Tibial artery (tissue), 4 donors: ENCODE measurements at regions not wholly inside any gene's neighbourhood (a gene's known extent, or its start where the extent isn't known, plus 50 kb on each side); places are given as distances from the start of the nearest gene placed in this dataset.

Experiments used
- DNase-seq, 2 donors: peaks; one replicate each; pipeline ENCODE4 v3.0.0-alpha.2; 2019
- H3K27ac ChIP-seq, 2 donors: fragments of 200-600 bp; sonication (generic) in 1 of 2; 1 replicate in 1 of 2; 2 replicates in 1 of 2; pipeline ENCODE4 v1.5.1; 2018 to 2019; ENCODE audit warnings: mild to moderate bottlenecking in 1 of 2
- H3K27me3 ChIP-seq, 2 donors: fragments of 200-600 bp; sonication (generic) in 1 of 2; one replicate each; pipeline versions ENCODE4 v1.5.1 to v1.6.0; 2016 to 2019
- H3K36me3 ChIP-seq, 3 donors: fragments of 200-600 bp; sonication (generic) in 2 of 3; one replicate each; pipeline ENCODE4 v1.5.1; 2016 to 2019; ENCODE audit warnings: mild to moderate bottlenecking in 2 of 3
- H3K4me1 ChIP-seq, 4 donors: fragments of 200-600 bp; sonication (generic) in 2 of 4; 1 replicate in 3 of 4; 2 replicates in 1 of 4; pipeline ENCODE4 v1.5.1; 2016 to 2019
- H3K4me3 ChIP-seq, 2 donors: fragments of 200-600 bp; sonication (generic) in 1 of 2; 1 replicate in 1 of 2; 2 replicates in 1 of 2; pipeline ENCODE4 v1.5.1; 2018 to 2019; ENCODE audit warnings: mild to moderate bottlenecking in 2 of 2
- H3K9me3 ChIP-seq, 3 donors: fragments of 200-600 bp; sonication (generic) in 1 of 3; one replicate each; pipeline ENCODE4 v1.5.1; 2016 to 2019
- intact Hi-C: fragments of 100-400 bp; cut with DNase I; formaldehyde crosslinking; loops from one replicate; pipeline ENCODE4 v1.15.0; 2023; ENCODE audit warnings: low total_unique reads
- TF ChIP-seq, protein P1 (sequence below), 2 experiments: fragments of 200-600 bp in 1 of 2; fragments of 450-650 bp in 1 of 2; IDR thresholded peaks; one replicate each; pipeline ENCODE4 v1.5.1; 2017 to 2019; ENCODE audit warnings: antibody characterized with exemption in 2 of 2, mild to moderate bottlenecking in 1 of 2, moderate library complexity in 1 of 2

DNA sequence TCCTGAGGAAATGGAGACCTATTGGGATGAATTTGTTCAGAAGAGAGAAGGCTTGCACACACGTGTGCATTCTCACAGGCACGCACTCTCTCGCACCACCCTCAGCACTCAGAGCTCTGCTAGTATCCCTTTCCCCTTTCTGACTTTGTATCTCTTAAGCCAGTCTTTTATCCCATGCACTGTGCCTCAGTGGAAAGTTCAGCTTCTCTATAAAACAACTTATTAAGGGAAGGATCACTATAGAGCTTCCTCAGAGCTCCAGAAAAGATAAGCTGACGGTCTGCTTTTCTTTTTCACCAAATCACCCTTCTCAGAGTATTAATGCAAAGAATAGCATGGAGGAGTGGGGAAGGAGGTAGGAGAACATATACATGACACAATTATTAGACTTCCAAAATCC, 207.8 kb downstream of the ENC1 start:
- DNase-seq: no peak
- Histone ChIP-seq H3K27me3 (no peaks in the 10 kb centered on the region), H3K4me3 (no peak overlapping the region), H3K9me3 (peaks cover 0 to 5% (median 0%) of the 10 kb centered on the region in 3 donors), H3K27ac (no peak overlapping the region), H3K4me1 (peaks cover 0 to 4% (median 0%) of the 10 kb centered on the region in 4 donors), H3K36me3 (no peaks in the 10 kb centered on the region)
- intact Hi-C loops: no loop called here
- TF ChIP-seq, protein P1, sequence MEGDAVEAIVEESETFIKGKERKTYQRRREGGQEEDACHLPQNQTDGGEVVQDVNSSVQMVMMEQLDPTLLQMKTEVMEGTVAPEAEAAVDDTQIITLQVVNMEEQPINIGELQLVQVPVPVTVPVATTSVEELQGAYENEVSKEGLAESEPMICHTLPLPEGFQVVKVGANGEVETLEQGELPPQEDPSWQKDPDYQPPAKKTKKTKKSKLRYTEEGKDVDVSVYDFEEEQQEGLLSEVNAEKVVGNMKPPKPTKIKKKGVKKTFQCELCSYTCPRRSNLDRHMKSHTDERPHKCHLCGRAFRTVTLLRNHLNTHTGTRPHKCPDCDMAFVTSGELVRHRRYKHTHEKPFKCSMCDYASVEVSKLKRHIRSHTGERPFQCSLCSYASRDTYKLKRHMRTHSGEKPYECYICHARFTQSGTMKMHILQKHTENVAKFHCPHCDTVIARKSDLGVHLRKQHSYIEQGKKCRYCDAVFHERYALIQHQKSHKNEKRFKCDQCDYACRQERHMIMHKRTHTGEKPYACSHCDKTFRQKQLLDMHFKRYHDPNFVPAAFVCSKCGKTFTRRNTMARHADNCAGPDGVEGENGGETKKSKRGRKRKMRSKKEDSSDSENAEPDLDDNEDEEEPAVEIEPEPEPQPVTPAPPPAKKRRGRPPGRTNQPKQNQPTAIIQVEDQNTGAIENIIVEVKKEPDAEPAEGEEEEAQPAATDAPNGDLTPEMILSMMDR (IDR thresholded peaks at IDR 0.05): no peak

DNA sequence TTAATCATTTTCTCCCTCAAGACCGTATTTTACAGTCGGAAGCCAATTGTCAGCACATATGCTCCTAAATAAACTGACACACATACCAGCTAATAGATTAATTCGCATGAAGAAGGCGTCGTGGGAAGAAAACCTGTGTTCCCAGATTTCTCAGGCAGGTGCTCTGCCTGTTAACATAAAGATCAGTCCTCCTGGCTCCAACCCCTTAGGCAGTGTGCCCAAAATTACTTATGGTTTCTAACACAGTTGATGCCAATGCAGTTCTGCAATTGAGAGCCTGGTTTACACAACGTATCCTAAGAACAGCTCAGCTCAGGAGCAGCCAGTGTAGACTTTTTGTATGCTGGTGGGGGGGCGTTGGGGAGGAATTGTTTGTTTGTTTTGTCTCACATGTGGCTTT, 208.3 kb downstream of the ENC1 start:
- DNase-seq: no peak
- Histone ChIP-seq H3K36me3 (no peaks in the 10 kb centered on the region), H3K4me1 (peaks cover 0 to 4% (median 0%) of the 10 kb centered on the region in 4 donors), H3K9me3 (peaks cover 0 to 5% (median 0%) of the 10 kb centered on the region in 3 donors), H3K27ac (no peak overlapping the region), H3K4me3 (no peak overlapping the region), H3K27me3 (no peaks in the 10 kb centered on the region)
- TF ChIP-seq, protein P1 (IDR thresholded peaks at IDR 0.05): no peak
- intact Hi-C loops: no loop called here

DNA sequence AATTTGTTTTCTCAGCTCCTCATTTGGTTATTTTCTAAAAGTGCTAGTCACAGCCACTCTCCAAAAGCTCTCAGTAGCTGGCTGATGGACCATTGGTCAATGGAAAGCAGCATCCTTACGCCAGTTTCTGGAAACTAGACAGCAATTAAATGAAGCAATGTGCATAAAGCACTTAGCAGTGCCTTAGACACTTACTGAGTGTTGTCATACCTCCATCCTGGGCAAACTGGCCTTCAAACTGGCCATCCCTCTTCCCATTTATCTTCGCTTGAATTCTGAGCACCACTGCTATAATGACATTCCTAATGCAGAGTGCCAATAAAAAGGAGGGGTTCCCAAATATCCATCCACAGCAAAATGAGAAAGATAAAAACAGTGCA, 209.2 kb downstream of the ENC1 start:
- peaks cover 0 to 5% (median 0%) of the 10 kb centered on the region in 3 donors for H3K9me3 ChIP-seq
- peaks cover 0 to 4% (median 0%) of the 10 kb centered on the region in 4 donors for H3K4me1 ChIP-seq
- TF ChIP-seq, protein P1 (IDR thresholded peaks at IDR 0.05): no peak
- no peaks in the 10 kb centered on the region for H3K27me3 ChIP-seq
- DNase-seq: no peak
- H3K36me3 ChIP-seq: no peaks in the 10 kb centered on the region
- H3K27ac ChIP-seq: no peak overlapping the region
- intact Hi-C loops: no loop called here
- H3K4me3 ChIP-seq: no peak overlapping the region

DNA sequence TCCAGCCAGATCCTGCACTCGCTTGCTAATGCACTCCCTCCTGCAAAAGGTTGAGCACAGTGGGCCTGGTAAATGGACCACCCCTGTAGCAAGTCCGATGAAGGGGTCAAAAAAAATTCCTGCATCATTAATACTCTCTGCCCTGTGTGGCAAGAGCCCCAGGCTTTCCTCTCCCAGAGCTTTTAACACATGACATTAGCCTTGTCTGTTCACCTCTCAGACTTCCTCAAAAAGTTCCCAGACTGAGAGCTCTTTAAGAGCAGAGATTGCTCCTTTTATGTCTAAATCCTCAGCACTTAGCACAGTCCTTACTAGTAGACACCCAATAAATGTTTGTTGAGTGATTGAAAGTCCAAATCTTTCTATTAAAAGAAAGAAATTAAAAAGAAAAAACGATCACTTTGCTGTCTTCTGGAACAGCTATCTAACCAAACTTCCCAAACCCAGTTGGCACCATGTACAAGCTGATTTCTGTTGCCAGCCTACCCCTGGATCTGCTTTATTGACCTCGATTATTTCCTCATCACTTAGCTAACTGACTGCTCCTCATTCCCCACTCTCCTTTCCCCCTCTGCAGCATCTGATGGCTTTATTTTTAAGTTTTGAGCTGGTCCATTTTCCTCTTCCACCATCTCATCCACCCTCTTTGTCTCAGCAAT, 209.8 kb downstream of the ENC1 start:
- Histone ChIP-seq H3K4me1 (peaks cover 0 to 4% (median 0%) of the 10 kb centered on the region in 4 donors), H3K36me3 (no peaks in the 10 kb centered on the region), H3K27me3 (no peaks in the 10 kb centered on the region), H3K27ac (no peak overlapping the region), H3K9me3 (peaks cover 0 to 5% (median 0%) of the 10 kb centered on the region in 3 donors), H3K4me3 (no peak overlapping the region)
- no peak for DNase-seq
- intact Hi-C loops: no loop called here
- TF ChIP-seq, protein P1 (IDR thresholded peaks at IDR 0.05): no peak

DNA sequence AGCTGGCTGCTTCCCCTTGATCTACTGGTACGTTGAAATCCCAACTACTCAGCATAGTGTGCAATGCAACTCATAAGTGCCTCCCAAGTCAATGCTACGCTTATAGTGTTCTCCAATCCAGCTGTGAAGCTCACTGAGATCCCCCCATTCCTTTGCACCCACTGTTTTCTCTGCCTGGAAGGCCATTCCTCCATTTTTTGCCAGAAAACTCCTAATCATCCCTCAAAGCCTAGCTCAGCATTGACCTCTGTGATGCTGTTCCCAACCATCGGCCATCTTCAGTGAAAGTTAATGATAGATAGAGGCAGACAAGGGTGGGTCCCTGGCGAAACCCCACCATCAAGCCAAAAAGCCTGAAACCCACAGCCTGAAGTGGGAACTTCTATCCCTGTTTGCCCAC, 211.0 kb downstream of the ENC1 start:
- Histone ChIP-seq H3K27me3 (no peaks in the 10 kb centered on the region), H3K9me3 (peaks cover 0 to 5% (median 0%) of the 10 kb centered on the region in 3 donors), H3K4me3 (no peak overlapping the region), H3K4me1 (peaks cover 0 to 4% (median 0%) of the 10 kb centered on the region in 4 donors), H3K36me3 (no peaks in the 10 kb centered on the region), H3K27ac (no peak overlapping the region)
- intact Hi-C loops: no loop called here
- no peak for DNase-seq
- TF ChIP-seq, protein P1 (IDR thresholded peaks at IDR 0.05): no peak
